ENCODE measurements at regions not wholly inside any gene's neighbourhood (a gene's known extent, or its start where the extent isn't known, plus 50 kb on each side); places are given as distances from the start of the nearest gene placed in this dataset.

GRCh38 chr2:38138419-38138818 is 62.5 kb upstream of the CYP1B1 start:
- TF ChIP-seq POLR2A (IDR thresholded peaks at IDR 0.05), result no peak
- no peak for TF ChIP-seq CTCF (IDR thresholded peaks at IDR 0.05)

Measured in Peyer's patch (tissue), 4 donors.